NCI-H82 treated with DMSO at 0.1 percent for 48 hours (cell line): ENCODE measurements at regions not wholly inside any gene's neighbourhood (a gene's known extent, or its start where the extent isn't known, plus 50 kb on each side); places are given as distances from the start of the nearest gene placed in this dataset.

ENCODE experiments used
- DNase-seq: peaks from one replicate; lab custom pipeline; 2025; ENCODE audit not compliant: unreplicated experiment; lab: John Stamatoyannopoulos, UW

DNA sequence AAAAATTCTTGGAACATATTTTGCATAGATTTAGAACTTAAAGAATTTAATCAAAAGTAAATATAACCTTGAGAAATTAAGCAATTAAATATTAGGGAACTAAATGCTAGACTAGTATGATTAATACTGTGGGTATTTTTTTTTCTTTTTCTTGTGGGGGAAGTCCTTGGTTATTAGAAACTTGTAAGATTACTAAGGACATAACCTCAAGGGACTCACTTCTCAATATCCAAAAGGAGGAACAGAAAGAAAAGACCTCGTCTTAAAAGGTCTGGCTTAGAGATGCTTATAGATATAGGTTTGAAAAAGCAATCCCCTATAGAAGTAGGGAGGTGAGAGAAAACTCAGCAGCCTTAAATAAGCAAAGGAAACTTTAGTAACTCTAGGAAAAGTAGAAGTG lies 368.5 kb downstream of the INSC start:
- DNase-seq = no peak

DNA sequence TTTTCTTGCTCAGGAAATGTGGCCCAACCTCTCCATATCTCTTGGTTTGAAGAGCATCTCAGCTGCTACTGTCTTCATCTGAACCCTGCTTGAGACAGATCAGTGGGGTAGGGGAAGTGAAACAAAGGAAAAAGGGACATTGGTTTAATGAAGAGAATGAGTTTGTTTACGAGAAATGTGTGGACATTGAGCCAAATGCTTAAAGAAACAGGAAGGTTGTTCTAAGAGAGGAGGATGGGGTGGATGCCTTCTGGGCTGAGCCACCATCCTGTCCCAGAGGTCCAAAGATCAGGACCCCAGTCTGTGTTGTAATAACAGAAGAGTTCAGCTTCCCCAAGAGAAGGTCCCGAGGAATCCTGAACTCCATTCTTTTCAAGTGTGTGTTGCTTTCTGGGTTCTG lies 369.7 kb downstream of the INSC start:
- no peak for DNase-seq

DNA sequence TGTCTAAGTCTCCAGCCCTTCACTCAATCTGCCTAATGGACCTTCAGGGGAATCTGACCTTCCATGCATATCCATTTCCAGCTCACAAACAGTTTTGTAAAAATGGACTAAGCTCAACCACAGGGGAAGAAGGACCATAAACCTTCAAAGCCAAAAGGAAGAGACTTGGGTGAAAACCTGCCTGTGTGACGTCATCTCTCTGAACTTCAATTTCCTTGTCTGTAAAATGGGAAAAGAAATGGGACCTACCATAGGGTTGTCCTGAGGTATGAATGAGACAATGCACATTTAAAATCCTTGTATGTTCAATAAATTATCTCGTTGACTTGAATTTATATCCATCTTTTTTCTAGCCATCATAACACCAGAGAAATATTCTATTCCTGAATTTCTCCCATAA lies 370.7 kb downstream of the INSC start:
- no peak for DNase-seq

DNA sequence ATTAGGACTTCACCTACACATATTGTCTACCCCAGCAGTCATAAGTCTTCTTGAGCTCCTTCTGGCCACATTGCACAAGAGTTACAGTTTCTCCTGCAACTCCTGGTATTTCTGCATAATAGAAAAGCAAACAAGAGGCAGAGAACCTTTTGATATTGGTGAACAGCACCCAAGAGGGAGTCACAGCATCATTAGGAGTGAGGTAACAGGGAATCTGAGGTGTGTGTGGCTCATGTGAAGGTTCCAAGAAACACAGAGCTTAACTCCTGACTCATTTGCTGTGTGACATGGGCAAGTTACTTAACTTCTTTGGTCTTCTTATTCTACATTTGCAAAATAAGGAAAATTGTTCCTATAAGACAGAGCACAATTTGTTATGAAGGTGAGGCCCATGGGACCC lies 374.6 kb downstream of the INSC start:
- DNase-seq = no peak

DNA sequence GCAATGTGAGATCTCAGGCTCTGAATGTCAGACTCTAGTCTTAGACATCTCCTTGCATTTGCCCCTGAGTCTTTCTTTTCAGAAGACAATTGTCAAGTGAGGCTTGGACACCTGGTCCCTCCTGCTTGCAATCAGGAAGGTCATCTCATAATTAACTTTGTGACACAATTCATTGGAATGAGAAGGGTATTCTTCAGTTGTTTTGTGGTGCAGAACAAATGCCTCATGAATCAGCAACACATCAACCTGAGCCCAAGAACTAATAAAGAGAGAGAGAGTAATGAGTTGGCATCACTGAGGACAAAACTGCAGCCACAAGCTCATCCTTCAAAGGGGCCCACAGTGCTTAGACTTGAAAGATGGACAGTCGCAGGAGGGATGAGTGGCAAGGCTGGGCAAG lies 375.8 kb downstream of the INSC start:
- DNase-seq = no peak

DNA sequence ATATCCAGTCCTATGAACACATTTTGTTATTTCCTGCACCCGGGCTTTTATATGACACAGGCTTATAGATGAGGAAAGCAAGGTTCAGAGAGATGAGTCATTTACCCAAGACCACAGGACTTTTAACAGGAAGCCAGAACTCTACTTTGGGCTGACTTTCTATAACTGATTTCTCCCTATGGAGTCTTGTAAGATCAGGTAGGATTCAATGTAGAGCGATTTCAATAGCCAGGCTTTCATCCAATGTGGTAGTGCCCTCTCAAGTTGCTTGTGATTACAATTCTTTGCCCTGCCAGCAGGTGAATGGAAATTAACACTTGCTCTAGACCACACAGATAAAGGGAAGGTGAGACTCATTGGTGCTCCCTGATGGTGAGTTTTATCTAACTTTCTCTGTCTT lies 378.3 kb downstream of the INSC start:
- DNase-seq = no peak

- DNase-seq = peak; percentile 0
Measured at GRCh38 chr11:15493921-15494620, 379.3 kb downstream of the INSC start.

- DNase-seq = peak; percentile 5
Measured at GRCh38 chr11:15494740-15495139, 380.0 kb downstream of the INSC start.

DNA sequence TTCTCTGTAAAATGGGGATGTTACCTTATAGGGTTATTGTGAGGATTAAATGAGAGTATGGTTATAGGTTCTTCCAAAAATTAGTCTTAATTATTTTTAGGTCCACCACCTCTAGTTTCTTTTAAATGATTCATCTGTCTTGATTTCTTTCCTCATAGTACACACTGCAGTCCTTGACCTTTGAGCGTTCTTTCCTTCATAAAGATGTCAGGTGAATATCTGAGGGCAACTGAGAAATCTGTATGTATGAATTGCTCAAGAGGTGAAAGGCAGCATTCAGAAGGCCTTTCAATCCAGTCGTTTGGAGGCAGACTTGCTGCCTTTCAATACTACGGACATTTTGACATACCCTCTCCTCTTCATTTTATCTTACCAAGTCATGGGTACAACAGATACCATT lies 380.7 kb downstream of the INSC start:
- no peak for DNase-seq

DNA sequence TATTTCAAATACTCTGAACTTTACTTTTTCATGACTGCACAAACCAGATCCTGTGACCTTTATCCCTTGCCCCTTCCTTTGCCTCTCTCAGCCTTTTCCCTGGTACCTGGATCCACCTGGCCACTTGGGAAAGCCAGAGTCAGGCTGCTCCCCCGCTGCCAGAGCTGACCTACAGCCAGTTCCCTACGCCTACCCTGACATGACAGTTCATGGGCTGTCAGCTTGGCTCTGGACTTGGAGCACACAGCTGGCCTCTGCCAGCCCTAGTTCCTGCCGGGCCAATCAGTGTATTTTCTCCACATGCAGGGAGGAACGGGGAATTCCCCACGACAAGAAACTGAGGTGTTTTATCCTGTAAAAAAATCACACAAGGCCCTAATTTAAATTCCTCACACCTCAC lies 382.6 kb downstream of the INSC start:
- DNase-seq = no peak

DNA sequence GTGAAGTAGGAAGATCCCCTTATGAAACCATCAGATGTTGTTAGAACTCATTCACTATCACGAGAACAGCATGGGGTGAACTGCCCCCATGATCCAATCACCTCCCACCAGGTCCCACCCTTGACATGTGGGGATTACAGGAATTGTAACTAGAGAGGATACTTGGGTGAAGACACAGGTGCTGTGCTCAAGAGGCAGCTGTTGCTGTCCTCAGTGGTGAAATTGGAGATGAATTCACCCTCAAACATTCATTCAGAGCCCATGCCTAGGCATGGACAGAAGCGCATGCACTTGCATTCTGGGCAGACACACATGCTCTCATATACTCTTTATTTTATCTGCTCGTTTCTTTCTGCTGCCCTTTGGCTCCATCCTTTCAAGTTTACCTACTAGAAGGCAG lies 385.0 kb downstream of the INSC start:
- DNase-seq = no peak

- DNase-seq = no peak
Measured at GRCh38 chr11:15500643-15501042, 385.9 kb downstream of the INSC start.

DNA sequence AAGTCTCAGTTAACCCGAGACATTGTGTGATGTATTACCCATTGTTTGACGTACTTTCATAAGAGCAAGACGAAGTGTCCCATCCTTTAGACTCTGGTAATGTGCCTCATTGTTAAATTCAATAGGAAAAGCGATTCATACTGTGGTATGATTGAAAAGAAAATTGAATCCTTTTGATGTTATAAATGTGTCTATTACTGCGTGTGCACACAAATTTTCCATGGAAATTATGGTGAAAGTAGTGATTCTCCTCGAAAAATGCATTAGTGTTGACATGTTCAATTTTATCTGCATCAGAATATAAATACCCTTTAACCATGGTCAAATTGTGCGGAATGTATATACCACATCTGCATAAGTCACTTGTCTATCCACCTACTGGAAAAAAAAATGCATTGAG lies 386.8 kb downstream of the INSC start:
- DNase-seq = no peak

GRCh38 chr11:15505155-15505554 lies 390.4 kb downstream of the INSC start:
- DNase-seq = no peak

DNA sequence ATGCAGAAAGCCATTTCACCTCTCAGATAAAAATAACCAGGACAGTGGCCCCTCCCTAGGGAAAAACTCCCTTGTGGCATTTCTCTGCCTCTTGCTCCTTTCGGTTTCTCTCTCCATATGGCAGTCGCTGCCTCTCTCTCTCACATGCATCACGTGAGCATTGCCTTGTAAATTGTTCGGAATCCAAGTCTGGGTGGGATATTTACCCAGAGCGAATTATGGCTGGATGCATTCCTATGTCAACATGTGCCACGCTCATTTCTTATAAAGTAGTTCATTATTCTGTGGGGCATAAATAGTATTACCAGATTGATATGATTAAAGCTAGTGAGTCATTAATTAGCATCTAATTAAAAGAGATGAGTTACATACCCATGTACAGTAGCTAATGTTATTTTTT lies 392.9 kb downstream of the INSC start:
- DNase-seq = no peak

- no peak for DNase-seq
Measured at GRCh38 chr11:15509082-15509481, 394.4 kb downstream of the INSC start.

GRCh38 chr11:15519124-15519791 lies 404.5 kb downstream of the INSC start:
- DNase-seq = no peak

GRCh38 chr11:15519911-15520310 lies 405.2 kb downstream of the INSC start:
- DNase-seq = no peak

DNA sequence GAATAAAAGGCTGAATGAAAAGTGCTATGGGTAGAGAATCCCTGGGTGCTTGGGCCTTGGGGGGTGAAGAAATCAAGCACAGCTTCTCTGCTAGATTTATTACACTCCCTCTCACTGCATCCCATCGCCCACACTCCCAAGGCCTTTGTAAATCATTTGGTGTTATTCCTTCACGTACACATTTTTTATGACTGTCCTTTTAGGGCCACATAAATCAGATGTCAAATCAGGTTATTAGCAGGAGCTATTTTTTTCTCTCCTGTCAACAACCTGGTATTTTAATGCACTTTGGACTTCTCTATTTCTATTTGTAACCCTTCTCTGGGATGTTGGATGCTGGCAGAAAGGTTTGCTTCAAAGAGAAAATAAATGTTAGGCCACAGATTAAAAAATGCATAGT lies 408.8 kb downstream of the INSC start:
- DNase-seq = no peak

DNA sequence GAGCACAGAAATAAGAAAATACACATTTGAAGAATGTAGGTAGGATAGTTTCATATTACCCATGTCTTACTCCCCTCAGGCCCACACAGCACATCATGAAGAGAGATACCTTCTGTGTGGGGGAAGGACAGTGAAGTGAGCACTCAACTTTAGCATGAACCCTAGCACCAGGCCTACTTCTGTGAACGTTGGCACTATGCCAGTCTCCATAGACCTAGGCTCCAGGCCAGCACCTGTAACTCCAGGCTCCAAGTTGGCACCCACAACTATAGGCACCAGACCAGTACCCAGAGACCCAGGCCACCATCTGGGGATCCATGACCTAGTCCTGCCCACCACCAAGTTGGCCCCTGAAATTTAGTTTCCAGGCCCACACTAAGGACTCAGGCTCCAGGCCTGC lies 410.9 kb downstream of the INSC start:
- DNase-seq = no peak

- no peak for DNase-seq
Measured at GRCh38 chr11:15526032-15526431, 411.3 kb downstream of the INSC start.

- no peak for DNase-seq
Measured at GRCh38 chr11:15526859-15527450, 412.2 kb downstream of the INSC start.

DNA sequence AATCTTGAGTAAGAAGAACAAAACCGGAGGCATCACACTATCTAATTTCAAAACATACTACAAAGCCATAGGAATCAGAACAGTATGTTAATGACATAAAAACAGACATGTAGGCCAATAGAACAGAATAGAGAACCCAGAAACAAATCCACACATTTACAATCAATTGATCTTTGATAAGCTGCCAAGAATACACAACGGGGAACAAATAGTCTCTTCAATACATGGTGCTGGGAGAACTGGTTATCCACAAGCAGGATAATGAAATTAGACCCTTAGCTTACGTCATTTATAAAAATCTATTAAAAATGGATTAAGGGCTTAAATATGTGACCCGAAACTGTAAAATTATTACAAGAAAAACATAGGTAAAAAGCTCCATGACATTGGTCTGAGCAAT lies 417.7 kb downstream of the INSC start:
- DNase-seq = no peak
